Spinal cord (tissue), 9 donors: ENCODE measurements at regions not wholly inside any gene's neighbourhood (a gene's known extent, or its start where the extent isn't known, plus 50 kb on each side); places are given as distances from the start of the nearest gene placed in this dataset.

Experiments used
- DNase-seq, 6 donors: peaks; one replicate each; pipeline versions ENCODE4 v3.0.0 to v3.0.0-alpha.2; 2013 to 2015; ENCODE audit warnings: low spot score in 6 of 6, low read depth in 4 of 6
- H3K27ac ChIP-seq: one replicate; pipeline ENCODE4 v1.5.1; 2013; ENCODE audit warnings: low read depth, low read length, control low read depth
- H3K27me3 ChIP-seq: one replicate; pipeline ENCODE4 v1.6.1; 2013; ENCODE audit warnings: low read length; ENCODE audit not compliant: control insufficient read depth, insufficient read depth
- H3K36me3 ChIP-seq: one replicate; pipeline ENCODE4 v1.6.1; 2013; ENCODE audit warnings: low read length; ENCODE audit not compliant: control insufficient read depth, insufficient read depth
- H3K4me1 ChIP-seq: one replicate; pipeline ENCODE4 v1.6.1; 2013; ENCODE audit warnings: low read length; ENCODE audit not compliant: control insufficient read depth, insufficient read depth
- H3K4me3 ChIP-seq: one replicate; pipeline ENCODE4 v1.5.1; 2013; ENCODE audit warnings: low read depth, low read length, control low read depth
- H3K9me3 ChIP-seq: one replicate; pipeline ENCODE4 v1.6.1; 2013; ENCODE audit warnings: low read length; ENCODE audit not compliant: control insufficient read depth, insufficient read depth
- WGBS: methylation state at CpG from one replicate; pipeline ENCODE4 v1.1.5; 2013; ENCODE audit warnings: missing lambda C conversion rate; ENCODE audit not compliant: insufficient coverage; 5-methylcytosine and 5-hydroxymethylcytosine counted together
- donor health status: healthy.

- H3K9me3 ChIP-seq: no peaks in the 10 kb centered on the region
- no peak overlapping the region for H3K4me3 ChIP-seq
- H3K36me3 ChIP-seq: no peaks in the 10 kb centered on the region
- peak in 3 of 6 donors; percentile 24 to 89 (median 70) for DNase-seq
- 50% methylated on average over 1 of the region's 4 CpGs for WGBS
- no peak overlapping the region for H3K27ac ChIP-seq
- H3K4me1 ChIP-seq: no peaks in the 10 kb centered on the region
- H3K27me3 ChIP-seq: no peaks in the 10 kb centered on the region
Measured at GRCh38 chr5:9713356-9713755, 83.2 kb upstream of the TAS2R1 start.

DNA sequence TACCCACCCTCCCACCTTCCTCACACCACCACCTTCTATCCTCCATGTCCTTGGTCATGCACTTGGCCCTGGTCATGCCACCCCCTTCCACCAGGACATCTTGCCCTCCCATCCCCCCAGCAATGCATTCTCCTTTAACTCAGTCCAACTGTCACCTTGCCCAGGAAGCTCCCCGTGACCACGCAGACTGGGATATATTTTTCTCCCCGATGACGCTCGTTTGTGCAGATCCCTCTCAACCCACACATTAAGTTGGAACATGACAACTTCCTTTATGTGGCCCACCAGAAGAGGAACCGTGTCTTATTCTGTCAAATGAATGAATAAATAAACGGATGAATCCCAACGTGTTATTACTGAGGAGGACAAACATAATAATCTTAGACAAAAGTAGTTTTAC lies 82.8 kb upstream of the TAS2R1 start:
- Histone ChIP-seq H3K27me3 (no peaks in the 10 kb centered on the region), H3K9me3 (no peaks in the 10 kb centered on the region), H3K4me3 (no peak overlapping the region), H3K27ac (no peak overlapping the region), H3K4me1 (no peaks in the 10 kb centered on the region), H3K36me3 (no peaks in the 10 kb centered on the region)
- no peak for DNase-seq
- WGBS: 42% methylated on average over 3 of the region's 8 CpGs

DNA sequence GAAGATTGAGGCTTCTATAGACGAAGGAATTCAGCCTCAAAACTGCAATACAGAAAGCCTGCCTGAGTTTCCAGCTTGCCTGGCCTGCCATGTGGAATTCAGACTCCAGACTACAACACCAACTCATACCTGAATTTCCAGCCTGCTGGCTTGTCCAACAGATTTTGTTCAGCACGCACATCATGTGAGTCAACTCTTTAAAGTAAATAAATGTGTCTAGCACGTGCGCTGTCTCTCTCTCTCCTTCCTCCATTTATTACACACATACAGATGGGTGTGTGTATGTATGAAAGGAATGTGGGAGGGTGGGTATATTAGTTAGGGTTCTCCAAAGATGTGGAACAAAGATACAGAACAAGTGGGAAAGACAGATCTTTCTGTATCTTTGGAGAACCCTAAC lies 82.4 kb upstream of the TAS2R1 start:
- WGBS: 83% methylated on average over 1 of the region's 4 CpGs
- Histone ChIP-seq H3K4me1 (no peaks in the 10 kb centered on the region), H3K9me3 (no peaks in the 10 kb centered on the region), H3K36me3 (no peaks in the 10 kb centered on the region), H3K27ac (no peak overlapping the region), H3K4me3 (no peak overlapping the region), H3K27me3 (no peaks in the 10 kb centered on the region)
- DNase-seq: no peak

DNA sequence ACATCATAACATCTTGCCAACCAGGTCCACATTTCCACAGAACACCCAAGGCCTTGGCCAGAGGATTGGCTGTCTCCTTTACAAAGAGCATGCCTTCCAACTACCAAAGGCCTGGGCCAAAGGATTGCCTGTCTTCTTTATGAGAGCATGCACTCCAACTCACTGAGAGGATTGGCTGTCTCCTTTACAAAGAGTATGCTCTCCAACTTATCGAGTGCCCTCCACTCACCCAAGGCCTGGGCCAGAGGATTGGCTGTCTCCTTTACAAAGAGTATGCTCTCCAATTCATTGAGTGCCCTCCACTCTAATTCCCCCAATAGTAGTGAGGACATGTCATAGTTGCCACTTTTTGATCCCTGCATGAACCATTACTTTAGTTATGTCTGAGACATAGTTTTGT lies 79.9 kb upstream of the TAS2R1 start:
- Histone ChIP-seq H3K27me3 (no peaks in the 10 kb centered on the region), H3K27ac (no peak overlapping the region)
- WGBS: 100% methylated on average over 1 of the region's 1 CpG

GRCh38 chr5:9707732-9708462 lies 77.7 kb upstream of the TAS2R1 start:
- Histone ChIP-seq H3K27ac (no peak overlapping the region), H3K4me1 (no peaks in the 10 kb centered on the region), H3K36me3 (no peaks in the 10 kb centered on the region), H3K9me3 (no peaks in the 10 kb centered on the region), H3K27me3 (no peaks in the 10 kb centered on the region), H3K4me3 (no peak overlapping the region)
- DNase-seq: no peak
- 75% methylated on average over 8 of the region's 12 CpGs for WGBS

More for the DNA sequence above, 79.9 kb upstream of the TAS2R1 start:
- Histone ChIP-seq H3K36me3 (no peaks in the 10 kb centered on the region), H3K9me3 (no peaks in the 10 kb centered on the region), H3K4me3 (no peak overlapping the region), H3K4me1 (no peaks in the 10 kb centered on the region)
- DNase-seq: no peak

GRCh38 chr5:9699681-9700080 lies 69.5 kb upstream of the TAS2R1 start:
- H3K9me3 ChIP-seq: no peaks in the 10 kb centered on the region
- no peak for DNase-seq
- H3K27ac ChIP-seq: no peak overlapping the region
- no peaks in the 10 kb centered on the region for H3K4me1 ChIP-seq
- no peak overlapping the region for H3K4me3 ChIP-seq
- no peaks in the 10 kb centered on the region for H3K27me3 ChIP-seq
- no peaks in the 10 kb centered on the region for H3K36me3 ChIP-seq
- 80% methylated on average over 1 of the region's 3 CpGs for WGBS

DNA sequence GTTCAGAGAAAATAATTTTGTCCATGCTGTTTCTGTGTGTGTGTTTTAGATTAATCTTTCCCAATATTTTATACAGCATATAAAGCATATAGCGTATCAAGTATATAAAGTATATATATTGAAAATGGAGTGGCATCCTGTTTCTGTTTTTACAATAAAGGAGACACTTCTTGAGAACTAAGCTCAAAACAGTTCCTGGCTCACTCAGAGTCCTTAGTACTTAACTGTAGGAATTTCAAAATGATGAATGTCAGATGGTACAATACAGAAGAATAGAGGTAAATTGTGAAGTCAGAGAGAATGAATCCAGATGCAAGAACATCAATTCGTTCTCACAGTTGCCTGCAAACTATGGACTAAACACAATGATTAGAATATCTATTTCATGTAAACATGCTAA lies 68.7 kb upstream of the TAS2R1 start:
- Histone ChIP-seq H3K27ac (no peak overlapping the region), H3K27me3 (no peaks in the 10 kb centered on the region), H3K9me3 (no peaks in the 10 kb centered on the region), H3K36me3 (no peaks in the 10 kb centered on the region), H3K4me1 (no peaks in the 10 kb centered on the region), H3K4me3 (no peak overlapping the region)
- no CpG with 5 or more reads among the region's 2 CpGs for WGBS
- DNase-seq: no peak

- peak in 1 of 6 donors; percentile 58 for DNase-seq
Measured at GRCh38 chr5:9698125-9698826, 68.1 kb upstream of the TAS2R1 start.

GRCh38 chr5:9692576-9692975 lies 62.4 kb upstream of the TAS2R1 start:
- WGBS: 84% methylated on average over 3 of the region's 3 CpGs
- no peaks in the 10 kb centered on the region for H3K4me1 ChIP-seq
- H3K4me3 ChIP-seq: no peak overlapping the region
- DNase-seq: no peak
- no peaks in the 10 kb centered on the region for H3K27me3 ChIP-seq
- H3K9me3 ChIP-seq: no peaks in the 10 kb centered on the region
- H3K36me3 ChIP-seq: no peaks in the 10 kb centered on the region
- H3K27ac ChIP-seq: no peak overlapping the region

More at GRCh38 chr5:9698125-9698826, 68.1 kb upstream of the TAS2R1 start:
- H3K27ac ChIP-seq: no peak overlapping the region
- H3K9me3 ChIP-seq: no peaks in the 10 kb centered on the region
- H3K27me3 ChIP-seq: no peaks in the 10 kb centered on the region
- H3K4me3 ChIP-seq: no peak overlapping the region
- no peaks in the 10 kb centered on the region for H3K36me3 ChIP-seq
- no peaks in the 10 kb centered on the region for H3K4me1 ChIP-seq
- WGBS: no CpG with 5 or more reads among the region's 9 CpGs

DNA sequence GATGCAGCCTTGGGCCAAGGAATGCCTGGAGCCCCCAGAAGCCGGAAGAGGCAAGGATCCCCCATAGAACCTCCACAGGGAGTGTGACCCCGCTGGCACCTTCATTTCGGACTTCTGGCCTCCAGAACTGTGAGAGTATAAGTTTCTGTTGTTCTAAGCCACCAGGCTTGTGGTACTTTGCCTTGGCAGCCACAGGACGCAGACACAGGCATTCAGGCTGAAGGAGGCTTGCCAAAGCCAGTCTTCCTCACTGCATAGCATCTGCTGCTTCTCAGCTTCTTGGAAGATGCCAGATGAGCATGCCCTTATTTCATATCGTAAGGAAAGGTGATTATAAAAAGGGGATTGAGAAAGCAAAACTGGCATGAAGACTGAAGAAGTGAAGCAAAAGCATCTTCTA lies 61.1 kb upstream of the TAS2R1 start:
- Histone ChIP-seq H3K27me3 (no peaks in the 10 kb centered on the region), H3K36me3 (no peaks in the 10 kb centered on the region), H3K4me1 (no peaks in the 10 kb centered on the region), H3K9me3 (no peaks in the 10 kb centered on the region), H3K27ac (no peak overlapping the region), H3K4me3 (no peak overlapping the region)
- DNase-seq: no peak
- WGBS: 86% methylated on average over 5 of the region's 5 CpGs
